Liver (tissue), 8 donors: ENCODE measurements at regions not wholly inside any gene's neighbourhood (a gene's known extent, or its start where the extent isn't known, plus 50 kb on each side); places are given as distances from the start of the nearest gene placed in this dataset.

Experiments
- DNase-seq: peaks from one replicate; pipeline ENCODE4 v3.0.0-alpha.2; 2017; ENCODE audit warnings: low spot score
- H3K27ac ChIP-seq, 2 donors: one replicate each; pipeline ENCODE4 v1.7.0; 2013; ENCODE audit warnings: inconsistent platforms in 2 of 2, low read length in 2 of 2, control low read depth in 1 of 2, low read depth in 1 of 2, mild to moderate bottlenecking in 1 of 2
- H3K27me3 ChIP-seq, 4 donors: one replicate each; pipeline versions ENCODE4 v1.6.1 to v1.7.0; 2013; ENCODE audit warnings: low read length in 3 of 4, inconsistent platforms in 1 of 4, mild to moderate bottlenecking in 1 of 4, moderate library complexity in 1 of 4; ENCODE audit not compliant: control insufficient read depth in 4 of 4, insufficient read depth in 4 of 4
- H3K36me3 ChIP-seq, 4 donors: one replicate each; pipeline versions ENCODE4 v1.6.1 to v1.7.0; 2013; ENCODE audit warnings: low read length in 3 of 4, mild to moderate bottlenecking in 3 of 4, low read depth in 1 of 4, moderate library complexity in 1 of 4; ENCODE audit not compliant: control insufficient read depth in 4 of 4, insufficient read depth in 3 of 4
- H3K4me1 ChIP-seq, 4 donors: one replicate each; pipeline versions ENCODE4 v1.6.1 to v1.7.0; 2013; ENCODE audit warnings: low read length in 3 of 4, mild to moderate bottlenecking in 3 of 4, moderate library complexity in 1 of 4; ENCODE audit not compliant: control insufficient read depth in 4 of 4, insufficient read depth in 4 of 4
- H3K4me3 ChIP-seq, 3 donors: one replicate each; pipeline versions ENCODE4 v1.6.1 to v1.7.0; 2013; ENCODE audit warnings: low read length in 3 of 3, control low read depth in 1 of 3, low read depth in 1 of 3, mild to moderate bottlenecking in 1 of 3
- H3K9ac ChIP-seq, 2 donors: one replicate each; pipeline ENCODE4 v1.7.0; 2013; ENCODE audit warnings: low read length in 2 of 2, mild to moderate bottlenecking in 2 of 2, moderate library complexity in 2 of 2, control low read depth in 1 of 2, low read depth in 1 of 2
- H3K9me3 ChIP-seq, 4 donors: one replicate each; pipeline versions ENCODE4 v1.6.1 to v1.7.0; 2013; ENCODE audit warnings: low read length in 3 of 4; ENCODE audit not compliant: control insufficient read depth in 4 of 4
- EGR1 ChIP-seq, 2 donors: IDR thresholded peaks; 2 replicates each; pipeline ENCODE4 v1.6.1; 2016 to 2018; ENCODE audit warnings: antibody characterized with exemption in 2 of 2, low read depth in 2 of 2
- FOXA1 ChIP-seq: IDR thresholded peaks from 2 replicates; pipeline ENCODE4 v1.6.1; 2016; ENCODE audit warnings: antibody characterized with exemption
- FOXA2 ChIP-seq: IDR thresholded peaks from 2 replicates; pipeline ENCODE4 v1.6.1; 2016; ENCODE audit warnings: antibody characterized with exemption
- GABPA ChIP-seq, 2 donors: IDR thresholded peaks in 1 of 2; conservative IDR thresholded peaks in 1 of 2; 2 replicates each; pipeline ENCODE4 v1.6.1; 2016; ENCODE audit warnings: antibody characterized with exemption in 2 of 2, mild to moderate bottlenecking in 1 of 2, moderate library complexity in 1 of 2
- HNF4A ChIP-seq, 2 donors: conservative IDR thresholded peaks; 2 replicates each; pipeline ENCODE4 v1.6.1; 2016; ENCODE audit warnings: antibody characterized with exemption in 2 of 2, mild to moderate bottlenecking in 2 of 2
- HNF4G ChIP-seq: IDR thresholded peaks from 2 replicates; pipeline ENCODE4 v1.6.1; 2016; ENCODE audit warnings: antibody characterized with exemption
- JUND ChIP-seq, 2 donors: IDR thresholded peaks; 2 replicates each; pipeline ENCODE4 v1.6.1; 2016; ENCODE audit warnings: antibody characterized with exemption in 2 of 2
- MAX ChIP-seq: IDR thresholded peaks from 2 replicates; pipeline ENCODE4 v1.6.1; 2016; ENCODE audit warnings: antibody characterized with exemption
- NR2F2 ChIP-seq: IDR thresholded peaks from 2 replicates; pipeline ENCODE4 v1.6.1; 2016; ENCODE audit warnings: antibody characterized with exemption
- RAD21 ChIP-seq, 2 donors: IDR thresholded peaks; 2 replicates each; pipeline ENCODE4 v1.6.1; 2016; ENCODE audit warnings: antibody characterized with exemption in 2 of 2, mild to moderate bottlenecking in 2 of 2
- RXRA ChIP-seq, 2 donors: IDR thresholded peaks; 2 replicates each; pipeline ENCODE4 v1.6.1; 2017 to 2018; ENCODE audit warnings: antibody characterized with exemption in 2 of 2, mild to moderate bottlenecking in 1 of 2
- SP1 ChIP-seq: IDR thresholded peaks from 2 replicates; pipeline ENCODE4 v1.6.1; 2018; ENCODE audit warnings: antibody characterized with exemption, mild to moderate bottlenecking
- TAF1 ChIP-seq: conservative IDR thresholded peaks from 2 replicates; pipeline ENCODE4 v1.6.1; 2016; ENCODE audit warnings: antibody characterized with exemption, mild to moderate bottlenecking
- YY1 ChIP-seq: IDR thresholded peaks from 2 replicates; pipeline ENCODE4 v1.6.1; 2016; ENCODE audit warnings: antibody characterized with exemption, mild to moderate bottlenecking
- ZBTB33 ChIP-seq: IDR thresholded peaks from 2 replicates; pipeline ENCODE4 v1.6.1; 2016; ENCODE audit warnings: antibody characterized with exemption
- WGBS: extraction: QIAGEN DNeasy Blood & Tissue Kit; methylation state at CpG from one replicate; pipeline ENCODE4 v1.1.7; 2013; 5-methylcytosine and 5-hydroxymethylcytosine counted together
- TF ChIP-seq, protein P1 (sequence below): fragments of 150-350 bp; IDR thresholded peaks from 2 replicates; pipeline ENCODE4 v1.5.1; 2017; ENCODE audit warnings: improper control_type of control experiment, low read depth, low read length; ENCODE audit not compliant: missing input control
- TF ChIP-seq, protein P2 (sequence below): IDR thresholded peaks from 2 replicates; pipeline ENCODE4 v1.6.1; 2016; ENCODE audit warnings: antibody characterized with exemption, mild to moderate bottlenecking
- TF ChIP-seq, protein P3 (sequence below): IDR thresholded peaks from 2 replicates; pipeline ENCODE4 v1.6.1; 2016; ENCODE audit warnings: antibody characterized with exemption
- donor health status: healthy.
- donor health status: healthy.
- donor health status: healthy.
- donor health status: healthy.
- donor health status: healthy.

- H3K27me3 ChIP-seq: no peaks in the 10 kb centered on the region
- no peak overlapping the region for H3K27ac ChIP-seq
- H3K36me3 ChIP-seq: no peaks in the 10 kb centered on the region
- peaks cover 4 to 11% (median 9%) of the 10 kb centered on the region in 4 donors for H3K4me1 ChIP-seq
- H3K9ac ChIP-seq: no peak overlapping the region
- TF ChIP-seq TAF1 (no peak), MAX (no peak), YY1 (no peak), GABPA (IDR thresholded peaks at IDR 0.05 in 1 of 2, conservative IDR thresholded peaks at IDR 0.05 in 1 of 2) (no peak), JUND (IDR thresholded peaks at IDR 0.05) (no peak), FOXA1 (no peak), HNF4G (no peak), FOXA2 (no peak), HNF4A (conservative IDR thresholded peaks at IDR 0.05) (no peak), RXRA (IDR thresholded peaks at IDR 0.05) (no peak), NR2F2 (no peak), ZBTB33 (no peak), EGR1 (IDR thresholded peaks at IDR 0.05; ENCODE audit: low read depth in 2 of 2) (no peak), RAD21 (IDR thresholded peaks at IDR 0.05) (no peak), SP1 (no peak)
- TF ChIP-seq, protein P1, sequence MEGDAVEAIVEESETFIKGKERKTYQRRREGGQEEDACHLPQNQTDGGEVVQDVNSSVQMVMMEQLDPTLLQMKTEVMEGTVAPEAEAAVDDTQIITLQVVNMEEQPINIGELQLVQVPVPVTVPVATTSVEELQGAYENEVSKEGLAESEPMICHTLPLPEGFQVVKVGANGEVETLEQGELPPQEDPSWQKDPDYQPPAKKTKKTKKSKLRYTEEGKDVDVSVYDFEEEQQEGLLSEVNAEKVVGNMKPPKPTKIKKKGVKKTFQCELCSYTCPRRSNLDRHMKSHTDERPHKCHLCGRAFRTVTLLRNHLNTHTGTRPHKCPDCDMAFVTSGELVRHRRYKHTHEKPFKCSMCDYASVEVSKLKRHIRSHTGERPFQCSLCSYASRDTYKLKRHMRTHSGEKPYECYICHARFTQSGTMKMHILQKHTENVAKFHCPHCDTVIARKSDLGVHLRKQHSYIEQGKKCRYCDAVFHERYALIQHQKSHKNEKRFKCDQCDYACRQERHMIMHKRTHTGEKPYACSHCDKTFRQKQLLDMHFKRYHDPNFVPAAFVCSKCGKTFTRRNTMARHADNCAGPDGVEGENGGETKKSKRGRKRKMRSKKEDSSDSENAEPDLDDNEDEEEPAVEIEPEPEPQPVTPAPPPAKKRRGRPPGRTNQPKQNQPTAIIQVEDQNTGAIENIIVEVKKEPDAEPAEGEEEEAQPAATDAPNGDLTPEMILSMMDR: no peak
- TF ChIP-seq, protein P2, sequence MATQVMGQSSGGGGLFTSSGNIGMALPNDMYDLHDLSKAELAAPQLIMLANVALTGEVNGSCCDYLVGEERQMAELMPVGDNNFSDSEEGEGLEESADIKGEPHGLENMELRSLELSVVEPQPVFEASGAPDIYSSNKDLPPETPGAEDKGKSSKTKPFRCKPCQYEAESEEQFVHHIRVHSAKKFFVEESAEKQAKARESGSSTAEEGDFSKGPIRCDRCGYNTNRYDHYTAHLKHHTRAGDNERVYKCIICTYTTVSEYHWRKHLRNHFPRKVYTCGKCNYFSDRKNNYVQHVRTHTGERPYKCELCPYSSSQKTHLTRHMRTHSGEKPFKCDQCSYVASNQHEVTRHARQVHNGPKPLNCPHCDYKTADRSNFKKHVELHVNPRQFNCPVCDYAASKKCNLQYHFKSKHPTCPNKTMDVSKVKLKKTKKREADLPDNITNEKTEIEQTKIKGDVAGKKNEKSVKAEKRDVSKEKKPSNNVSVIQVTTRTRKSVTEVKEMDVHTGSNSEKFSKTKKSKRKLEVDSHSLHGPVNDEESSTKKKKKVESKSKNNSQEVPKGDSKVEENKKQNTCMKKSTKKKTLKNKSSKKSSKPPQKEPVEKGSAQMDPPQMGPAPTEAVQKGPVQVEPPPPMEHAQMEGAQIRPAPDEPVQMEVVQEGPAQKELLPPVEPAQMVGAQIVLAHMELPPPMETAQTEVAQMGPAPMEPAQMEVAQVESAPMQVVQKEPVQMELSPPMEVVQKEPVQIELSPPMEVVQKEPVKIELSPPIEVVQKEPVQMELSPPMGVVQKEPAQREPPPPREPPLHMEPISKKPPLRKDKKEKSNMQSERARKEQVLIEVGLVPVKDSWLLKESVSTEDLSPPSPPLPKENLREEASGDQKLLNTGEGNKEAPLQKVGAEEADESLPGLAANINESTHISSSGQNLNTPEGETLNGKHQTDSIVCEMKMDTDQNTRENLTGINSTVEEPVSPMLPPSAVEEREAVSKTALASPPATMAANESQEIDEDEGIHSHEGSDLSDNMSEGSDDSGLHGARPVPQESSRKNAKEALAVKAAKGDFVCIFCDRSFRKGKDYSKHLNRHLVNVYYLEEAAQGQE: no peak
- TF ChIP-seq, protein P3, sequence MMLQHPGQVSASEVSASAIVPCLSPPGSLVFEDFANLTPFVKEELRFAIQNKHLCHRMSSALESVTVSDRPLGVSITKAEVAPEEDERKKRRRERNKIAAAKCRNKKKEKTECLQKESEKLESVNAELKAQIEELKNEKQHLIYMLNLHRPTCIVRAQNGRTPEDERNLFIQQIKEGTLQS: no peak
- no peak overlapping the region for H3K4me3 ChIP-seq
- no peaks in the 10 kb centered on the region for H3K9me3 ChIP-seq
- DNase-seq: no peak
Measured at GRCh38 chr14:37813732-37814131, 218.3 kb downstream of the TTC6 start.

DNA sequence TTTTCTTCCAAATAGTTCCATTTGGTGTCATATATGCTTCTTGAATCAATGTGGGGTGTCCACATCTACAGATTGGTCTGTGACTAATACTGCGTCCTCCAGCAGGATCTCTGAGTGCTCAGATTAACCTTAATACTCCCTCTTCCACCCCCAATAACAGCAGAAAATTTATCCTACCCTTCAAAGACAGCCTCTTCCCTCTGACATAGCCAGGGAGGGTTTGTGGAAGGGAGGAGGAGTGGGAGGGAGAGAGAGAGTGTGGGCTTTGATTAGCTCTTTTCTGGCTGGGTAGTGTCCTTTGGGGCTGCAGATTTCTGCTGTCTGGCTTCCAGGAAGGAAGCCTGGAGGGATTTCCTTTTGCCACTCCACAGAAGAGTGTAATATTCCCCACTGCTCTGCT is 220.7 kb downstream of the TTC6 start:
- H3K9me3 ChIP-seq: no peaks in the 10 kb centered on the region
- no peak overlapping the region for H3K4me3 ChIP-seq
- H3K9ac ChIP-seq: no peak overlapping the region
- H3K27me3 ChIP-seq: no peaks in the 10 kb centered on the region
- DNase-seq: no peak
- H3K36me3 ChIP-seq: no peaks in the 10 kb centered on the region
- H3K27ac ChIP-seq: no peak overlapping the region
- H3K4me1 ChIP-seq: no peaks in the 10 kb centered on the region
- WGBS: 84% methylated on average over 1 of the region's 1 CpG
- TF ChIP-seq EGR1 (IDR thresholded peaks at IDR 0.05; ENCODE audit: low read depth in 2 of 2) (no peak), ZBTB33 (no peak), RXRA (IDR thresholded peaks at IDR 0.05) (no peak), SP1 (no peak), NR2F2 (no peak), YY1 (no peak), MAX (no peak), GABPA (IDR thresholded peaks at IDR 0.05 in 1 of 2, conservative IDR thresholded peaks at IDR 0.05 in 1 of 2) (no peak)
- TF ChIP-seq, protein P2: no peak
